Liver (tissue), 3 donors: ENCODE measurements at regions not wholly inside any gene's neighbourhood (a gene's known extent, or its start where the extent isn't known, plus 50 kb on each side); places are given as distances from the start of the nearest gene placed in this dataset.

Experiments
- ATF3 ChIP-seq: IDR thresholded peaks from 2 replicates; pipeline ENCODE4 v1.6.1; 2016; ENCODE audit warnings: antibody characterized with exemption
- CTCF ChIP-seq: fragments of 150-350 bp; IDR thresholded peaks from 2 replicates; pipeline ENCODE4 v1.5.1; 2017; ENCODE audit warnings: improper control_type of control experiment, low read depth, low read length; ENCODE audit not compliant: missing input control
- EGR1 ChIP-seq, 2 donors: IDR thresholded peaks; 2 replicates each; pipeline ENCODE4 v1.6.1; 2016 to 2018; ENCODE audit warnings: antibody characterized with exemption in 2 of 2, low read depth in 2 of 2
- GABPA ChIP-seq, 2 donors: IDR thresholded peaks in 1 of 2; conservative IDR thresholded peaks in 1 of 2; 2 replicates each; pipeline ENCODE4 v1.6.1; 2016; ENCODE audit warnings: antibody characterized with exemption in 2 of 2, mild to moderate bottlenecking in 1 of 2, moderate library complexity in 1 of 2
- JUND ChIP-seq, 2 donors: IDR thresholded peaks; 2 replicates each; pipeline ENCODE4 v1.6.1; 2016; ENCODE audit warnings: antibody characterized with exemption in 2 of 2
- RAD21 ChIP-seq, 2 donors: IDR thresholded peaks; 2 replicates each; pipeline ENCODE4 v1.6.1; 2016; ENCODE audit warnings: antibody characterized with exemption in 2 of 2, mild to moderate bottlenecking in 2 of 2
- SP1 ChIP-seq: IDR thresholded peaks from 2 replicates; pipeline ENCODE4 v1.6.1; 2018; ENCODE audit warnings: antibody characterized with exemption, mild to moderate bottlenecking
- TAF1 ChIP-seq: conservative IDR thresholded peaks from 2 replicates; pipeline ENCODE4 v1.6.1; 2016; ENCODE audit warnings: antibody characterized with exemption, mild to moderate bottlenecking
- ZBTB33 ChIP-seq: IDR thresholded peaks from 2 replicates; pipeline ENCODE4 v1.6.1; 2016; ENCODE audit warnings: antibody characterized with exemption
- TF ChIP-seq, protein P1 (sequence below): IDR thresholded peaks from 2 replicates; pipeline ENCODE4 v1.6.1; 2016; ENCODE audit warnings: antibody characterized with exemption, mild to moderate bottlenecking
- TF ChIP-seq, protein P2 (sequence below): IDR thresholded peaks from 2 replicates; pipeline ENCODE4 v1.6.1; 2016; ENCODE audit warnings: antibody characterized with exemption
- donor health status: healthy.
- donor health status: healthy.

- no peak for TF ChIP-seq CTCF
- no peak for TF ChIP-seq ZBTB33
- no peak for TF ChIP-seq SP1
- TF ChIP-seq RAD21 (IDR thresholded peaks at IDR 0.05), result no peak
- TF ChIP-seq, protein P1, sequence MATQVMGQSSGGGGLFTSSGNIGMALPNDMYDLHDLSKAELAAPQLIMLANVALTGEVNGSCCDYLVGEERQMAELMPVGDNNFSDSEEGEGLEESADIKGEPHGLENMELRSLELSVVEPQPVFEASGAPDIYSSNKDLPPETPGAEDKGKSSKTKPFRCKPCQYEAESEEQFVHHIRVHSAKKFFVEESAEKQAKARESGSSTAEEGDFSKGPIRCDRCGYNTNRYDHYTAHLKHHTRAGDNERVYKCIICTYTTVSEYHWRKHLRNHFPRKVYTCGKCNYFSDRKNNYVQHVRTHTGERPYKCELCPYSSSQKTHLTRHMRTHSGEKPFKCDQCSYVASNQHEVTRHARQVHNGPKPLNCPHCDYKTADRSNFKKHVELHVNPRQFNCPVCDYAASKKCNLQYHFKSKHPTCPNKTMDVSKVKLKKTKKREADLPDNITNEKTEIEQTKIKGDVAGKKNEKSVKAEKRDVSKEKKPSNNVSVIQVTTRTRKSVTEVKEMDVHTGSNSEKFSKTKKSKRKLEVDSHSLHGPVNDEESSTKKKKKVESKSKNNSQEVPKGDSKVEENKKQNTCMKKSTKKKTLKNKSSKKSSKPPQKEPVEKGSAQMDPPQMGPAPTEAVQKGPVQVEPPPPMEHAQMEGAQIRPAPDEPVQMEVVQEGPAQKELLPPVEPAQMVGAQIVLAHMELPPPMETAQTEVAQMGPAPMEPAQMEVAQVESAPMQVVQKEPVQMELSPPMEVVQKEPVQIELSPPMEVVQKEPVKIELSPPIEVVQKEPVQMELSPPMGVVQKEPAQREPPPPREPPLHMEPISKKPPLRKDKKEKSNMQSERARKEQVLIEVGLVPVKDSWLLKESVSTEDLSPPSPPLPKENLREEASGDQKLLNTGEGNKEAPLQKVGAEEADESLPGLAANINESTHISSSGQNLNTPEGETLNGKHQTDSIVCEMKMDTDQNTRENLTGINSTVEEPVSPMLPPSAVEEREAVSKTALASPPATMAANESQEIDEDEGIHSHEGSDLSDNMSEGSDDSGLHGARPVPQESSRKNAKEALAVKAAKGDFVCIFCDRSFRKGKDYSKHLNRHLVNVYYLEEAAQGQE, result no peak
- TF ChIP-seq TAF1, result no peak
- no peak for TF ChIP-seq JUND (IDR thresholded peaks at IDR 0.05)
- TF ChIP-seq EGR1 (IDR thresholded peaks at IDR 0.05; ENCODE audit: low read depth in 2 of 2), result no peak
- TF ChIP-seq GABPA (IDR thresholded peaks at IDR 0.05 in 1 of 2, conservative IDR thresholded peaks at IDR 0.05 in 1 of 2), result no peak
- TF ChIP-seq, protein P2, sequence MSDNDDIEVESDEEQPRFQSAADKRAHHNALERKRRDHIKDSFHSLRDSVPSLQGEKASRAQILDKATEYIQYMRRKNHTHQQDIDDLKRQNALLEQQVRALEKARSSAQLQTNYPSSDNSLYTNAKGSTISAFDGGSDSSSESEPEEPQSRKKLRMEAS, result no peak
- no peak for TF ChIP-seq ATF3
These were observed 53.5 kb upstream of the SASH1 start for GRCh38 chr6:148289153-148289552.
